OCI-LY3 (cell line): ENCODE measurements at regions not wholly inside any gene's neighbourhood (a gene's known extent, or its start where the extent isn't known, plus 50 kb on each side); places are given as distances from the start of the nearest gene placed in this dataset.

Experiments
- H2AFZ ChIP-seq: fragments of 200-600, 300-600 bp; shearing (Covaris generic); 2 replicates; pipeline ENCODE4 v1.6.0; 2014; ENCODE audit warnings: antibody characterized with exemption, low read depth, low read length
- H3K27ac ChIP-seq: fragments of 200-600, 300-600 bp; sonication (generic); 2 replicates; pipeline ENCODE4 v1.5.1; 2014; ENCODE audit warnings: mild to moderate bottlenecking, low read length, moderate library complexity, mixed read lengths
- H3K27me3 ChIP-seq: fragments of 200-600, 300-600 bp; sonication (generic); 2 replicates; pipeline ENCODE4 v1.6.1; 2014; ENCODE audit warnings: low read depth, low read length, mixed read lengths
- H3K36me3 ChIP-seq: fragments of 200-600, 300-600 bp; sonication (generic); replicated peaks from 2 replicates; pipeline ENCODE3; 2014; ENCODE audit warnings: low read depth, low read length, mixed read lengths
- H3K4me1 ChIP-seq: fragments of 300-600, 200-600 bp; sonication (generic); 2 replicates; pipeline ENCODE4 v1.6.1; 2014; ENCODE audit warnings: low read length, mixed read lengths
- H3K4me2 ChIP-seq: fragments of 200-600, 300-600 bp; sonication (generic); 2 replicates; pipeline ENCODE4 v1.6.1; 2014; ENCODE audit warnings: low read length, mixed read lengths
- H3K4me3 ChIP-seq: fragments of 300-600, 200-600 bp; sonication (generic); 2 replicates; pipeline ENCODE4 v1.5.1; 2014; ENCODE audit warnings: antibody characterized with exemption, mild to moderate bottlenecking, low read length, moderate library complexity
- H3K79me2 ChIP-seq: fragments of 300-600, 200-600 bp; shearing (Covaris generic); 2 replicates; pipeline ENCODE4 v1.6.1; 2014; ENCODE audit warnings: mild to moderate bottlenecking, low read length, mixed read lengths
- H3K9ac ChIP-seq: fragments of 300-600, 200-600 bp; shearing (Covaris generic); 2 replicates; pipeline ENCODE4 v1.6.0; 2014; ENCODE audit warnings: mild to moderate bottlenecking, low read length, moderate library complexity
- H3K9me3 ChIP-seq: fragments of 200-600, 300-600 bp; shearing (Covaris generic); 2 replicates; pipeline ENCODE4 v1.6.1; 2014; ENCODE audit warnings: low read length, mixed read lengths; ENCODE audit not compliant: insufficient read depth
- H4K20me1 ChIP-seq: fragments of 200-600, 300-600 bp; sonication (generic); 2 replicates; pipeline ENCODE4 v1.6.1; 2016; ENCODE audit warnings: low read length, mixed read lengths; ENCODE audit not compliant: insufficient read depth
- EZH2phosphoT487 ChIP-seq: fragments of 200-600 bp; shearing (Covaris generic); IDR thresholded peaks from 2 replicates; pipeline ENCODE4 v1.6.1; 2018; ENCODE audit warnings: antibody characterized with exemption, mixed run types, low read depth
- TF ChIP-seq, protein P1 (sequence below): fragments of 200-600, 300-600 bp; sonication (generic); IDR thresholded peaks from 2 replicates; pipeline ENCODE4 v1.5.1; 2014; ENCODE audit warnings: antibody characterized with exemption, low read length, low read depth

DNA sequence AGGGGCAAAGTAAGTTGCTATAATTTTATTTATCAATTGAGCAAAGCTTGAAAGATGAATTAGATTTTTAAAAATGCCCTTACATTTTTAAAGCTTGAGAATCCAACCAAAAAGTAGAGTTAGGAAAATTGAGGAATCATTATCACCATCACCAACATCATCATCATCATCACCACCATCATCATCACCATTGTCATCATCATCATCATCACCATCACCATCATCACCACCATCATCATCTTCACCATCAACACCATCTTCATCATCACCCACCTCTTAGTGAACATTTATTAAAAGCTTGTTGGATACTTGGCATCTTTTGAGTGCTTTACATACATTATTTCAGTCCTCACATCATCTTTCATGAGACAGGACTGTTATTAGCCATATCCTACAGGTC, 504.4 kb upstream of the TNP1 start:
- H2AFZ ChIP-seq: no peak overlapping the region
- TF ChIP-seq EZH2phosphoT487: no peak
- TF ChIP-seq, protein P1, sequence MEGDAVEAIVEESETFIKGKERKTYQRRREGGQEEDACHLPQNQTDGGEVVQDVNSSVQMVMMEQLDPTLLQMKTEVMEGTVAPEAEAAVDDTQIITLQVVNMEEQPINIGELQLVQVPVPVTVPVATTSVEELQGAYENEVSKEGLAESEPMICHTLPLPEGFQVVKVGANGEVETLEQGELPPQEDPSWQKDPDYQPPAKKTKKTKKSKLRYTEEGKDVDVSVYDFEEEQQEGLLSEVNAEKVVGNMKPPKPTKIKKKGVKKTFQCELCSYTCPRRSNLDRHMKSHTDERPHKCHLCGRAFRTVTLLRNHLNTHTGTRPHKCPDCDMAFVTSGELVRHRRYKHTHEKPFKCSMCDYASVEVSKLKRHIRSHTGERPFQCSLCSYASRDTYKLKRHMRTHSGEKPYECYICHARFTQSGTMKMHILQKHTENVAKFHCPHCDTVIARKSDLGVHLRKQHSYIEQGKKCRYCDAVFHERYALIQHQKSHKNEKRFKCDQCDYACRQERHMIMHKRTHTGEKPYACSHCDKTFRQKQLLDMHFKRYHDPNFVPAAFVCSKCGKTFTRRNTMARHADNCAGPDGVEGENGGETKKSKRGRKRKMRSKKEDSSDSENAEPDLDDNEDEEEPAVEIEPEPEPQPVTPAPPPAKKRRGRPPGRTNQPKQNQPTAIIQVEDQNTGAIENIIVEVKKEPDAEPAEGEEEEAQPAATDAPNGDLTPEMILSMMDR: no peak
- no peak overlapping the region for H3K4me3 ChIP-seq
- H3K79me2 ChIP-seq: no peaks in the 10 kb centered on the region
- no peak overlapping the region for H3K9ac ChIP-seq
- H3K4me2 ChIP-seq: no peak overlapping the region
- H3K9me3 ChIP-seq: no peaks in the 10 kb centered on the region
- no peak overlapping the region for H3K27ac ChIP-seq
- H3K4me1 ChIP-seq: no peaks in the 10 kb centered on the region
- no peaks in the 10 kb centered on the region for H4K20me1 ChIP-seq
- H3K27me3 ChIP-seq: peaks cover 3% of the 10 kb centered on the region; the same call in 1 of the 2 replicates
- no peaks in the 10 kb centered on the region for H3K36me3 ChIP-seq

GRCh38 chr2:217363470-217363869, 503.6 kb upstream of the TNP1 start:
- Histone ChIP-seq H3K4me1 (no peaks in the 10 kb centered on the region), H3K9me3 (no peaks in the 10 kb centered on the region), H3K36me3 (no peaks in the 10 kb centered on the region), H3K79me2 (no peaks in the 10 kb centered on the region), H3K9ac (no peak overlapping the region), H3K4me3 (no peak overlapping the region), H3K27ac (no peak overlapping the region), H3K27me3 (peaks cover 3% of the 10 kb centered on the region; the same call in 1 of the 2 replicates), H2AFZ (no peak overlapping the region), H4K20me1 (no peaks in the 10 kb centered on the region), H3K4me2 (no peak overlapping the region)
- TF ChIP-seq EZH2phosphoT487: no peak
- TF ChIP-seq, protein P1: no peak

GRCh38 chr2:217362710-217363109, 502.8 kb upstream of the TNP1 start:
- Histone ChIP-seq H3K27ac (no peak overlapping the region), H3K79me2 (no peaks in the 10 kb centered on the region), H3K27me3 (peaks cover 3% of the 10 kb centered on the region; the same call in 1 of the 2 replicates), H3K4me3 (no peak overlapping the region), H3K4me1 (no peaks in the 10 kb centered on the region), H3K36me3 (no peaks in the 10 kb centered on the region), H3K9ac (no peak overlapping the region), H3K9me3 (no peaks in the 10 kb centered on the region), H4K20me1 (no peaks in the 10 kb centered on the region), H3K4me2 (no peak overlapping the region), H2AFZ (no peak overlapping the region)
- TF ChIP-seq, protein P1: no peak
- no peak for TF ChIP-seq EZH2phosphoT487

DNA sequence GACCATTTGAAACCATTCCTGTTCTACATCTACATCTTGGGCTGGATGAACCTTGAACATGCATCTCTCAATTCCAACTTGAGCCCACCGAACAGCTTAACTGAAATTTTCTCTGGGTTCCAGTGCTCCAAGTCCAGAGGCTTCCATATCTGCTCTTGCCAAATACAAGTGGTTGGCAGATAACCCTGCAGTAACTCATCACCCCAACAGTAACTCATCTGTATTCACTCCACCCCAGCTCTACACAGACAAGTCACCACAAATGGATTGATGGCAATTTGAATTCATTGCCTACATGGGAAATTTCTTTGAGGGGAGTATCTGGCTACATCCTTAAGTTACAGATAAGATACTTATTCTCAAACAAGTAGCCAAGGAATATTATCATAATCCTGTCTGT, 502.4 kb upstream of the TNP1 start:
- Histone ChIP-seq H3K9me3 (no peaks in the 10 kb centered on the region), H3K4me1 (no peaks in the 10 kb centered on the region), H3K27me3 (peaks cover 3% of the 10 kb centered on the region; the same call in 1 of the 2 replicates), H4K20me1 (no peaks in the 10 kb centered on the region), H3K27ac (no peak overlapping the region), H3K4me3 (no peak overlapping the region), H3K4me2 (no peak overlapping the region), H3K79me2 (no peaks in the 10 kb centered on the region), H3K9ac (no peak overlapping the region), H3K36me3 (no peaks in the 10 kb centered on the region), H2AFZ (no peak overlapping the region)
- TF ChIP-seq EZH2phosphoT487: no peak
- TF ChIP-seq, protein P1: no peak
